H1 (cell line): ENCODE measurements at regions not wholly inside any gene's neighbourhood (a gene's known extent, or its start where the extent isn't known, plus 50 kb on each side); places are given as distances from the start of the nearest gene placed in this dataset.

Experiments
- GABPA ChIP-seq: IDR thresholded peaks from 2 replicates; pipeline ENCODE4 v1.6.1; 2011; ENCODE audit warnings: mild to moderate bottlenecking, low read length, moderate library complexity, borderline replicate concordance; ENCODE audit not compliant: insufficient read depth
- KDM5A ChIP-seq: fragments of 200-600 bp; IDR thresholded peaks from 2 replicates; pipeline ENCODE4 v1.7.1; 2012; ENCODE audit warnings: mild to moderate bottlenecking, low read length, inconsistent platforms, mixed read lengths
- POU5F1 ChIP-seq: IDR thresholded peaks from 2 replicates; pipeline ENCODE4 v1.6.1; 2011; ENCODE audit warnings: low read depth, mild to moderate bottlenecking, low read length, moderate library complexity
- SIRT6 ChIP-seq: IDR thresholded peaks from one replicate; pipeline ENCODE4 v1.7.1; 2012; ENCODE audit warnings: low read length, inconsistent platforms
- TAF7 ChIP-seq: optimal IDR thresholded peaks from 2 replicates; pipeline ENCODE3; 2011; ENCODE audit warnings: low read depth, mild to moderate bottlenecking, inconsistent platforms, low read length, moderate library complexity, borderline replicate concordance

DNA sequence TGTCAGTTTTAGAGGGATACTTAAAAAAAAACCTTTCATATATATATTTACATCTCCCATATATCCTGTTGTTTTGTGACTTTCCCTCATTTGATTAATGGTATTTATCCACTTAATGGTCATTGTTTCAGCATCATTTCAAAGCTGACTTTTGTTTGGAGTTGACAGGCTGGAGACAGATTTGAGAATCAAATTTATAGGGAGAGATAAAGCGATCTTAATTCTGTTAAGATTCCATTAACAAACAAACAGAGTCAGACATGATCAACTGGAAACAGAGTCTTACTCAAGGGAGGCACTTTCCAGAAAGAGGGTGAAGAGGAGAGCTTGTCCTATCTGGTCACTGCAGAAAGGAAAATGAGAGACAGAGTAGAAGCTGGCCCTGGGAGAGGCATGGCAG is 283.4 kb downstream of the TTLL7 start (continued):
- no peak for TF ChIP-seq GABPA
- TF ChIP-seq POU5F1, result no peak
- no peak for TF ChIP-seq KDM5A
- no peak for TF ChIP-seq TAF7
- no peak for TF ChIP-seq SIRT6
